Transverse colon (tissue), 4 donors: ENCODE measurements at regions not wholly inside any gene's neighbourhood (a gene's known extent, or its start where the extent isn't known, plus 50 kb on each side); places are given as distances from the start of the nearest gene placed in this dataset.

Experiments used
- CTCF ChIP-seq, 5 experiments: fragments of 200-600 bp in 3 of 5; fragments of 450-650 bp in 2 of 5; sonication (generic) in 3 of 5; IDR thresholded peaks; 1 replicate in 2 of 5; 2 replicates in 3 of 5; pipeline ENCODE4 v1.5.1; 2016 to 2017; ENCODE audit warnings: antibody characterized with exemption in 5 of 5, inconsistent platforms in 3 of 5, mild to moderate bottlenecking in 2 of 5, moderate library complexity in 1 of 5
- EP300 ChIP-seq: sonication (generic); formaldehyde crosslinking; IDR thresholded peaks from one replicate; pipeline ENCODE4 v1.6.1; 2017; ENCODE audit warnings: antibody characterized with exemption, low read depth
- POLR2A ChIP-seq: fragments of 450-650 bp; IDR thresholded peaks from one replicate; pipeline ENCODE4 v1.6.1; 2016; ENCODE audit warnings: antibody characterized with exemption, mild to moderate bottlenecking, moderate library complexity
- POLR2AphosphoS5 ChIP-seq, 3 donors: sonication (generic); formaldehyde crosslinking; IDR thresholded peaks; one replicate each; pipeline ENCODE4 v1.6.1; 2016; ENCODE audit warnings: antibody characterized with exemption in 3 of 3

GRCh38 chr6:15894973-15895725 is 232.3 kb upstream of the DTNBP1 start:
- TF ChIP-seq POLR2AphosphoS5 (IDR thresholded peaks at IDR 0.05) (no peak), CTCF (IDR thresholded peaks at IDR 0.05) (no peak), POLR2A (no peak), EP300 (no peak)
